Tibial artery (tissue), 4 donors: ENCODE measurements at regions not wholly inside any gene's neighbourhood (a gene's known extent, or its start where the extent isn't known, plus 50 kb on each side); places are given as distances from the start of the nearest gene placed in this dataset.

Experiments used
- DNase-seq, 2 donors: peaks; one replicate each; pipeline ENCODE4 v3.0.0-alpha.2; 2019
- H3K27ac ChIP-seq, 2 donors: fragments of 200-600 bp; sonication (generic) in 1 of 2; 1 replicate in 1 of 2; 2 replicates in 1 of 2; pipeline ENCODE4 v1.5.1; 2018 to 2019; ENCODE audit warnings: mild to moderate bottlenecking in 1 of 2
- H3K27me3 ChIP-seq, 2 donors: fragments of 200-600 bp; sonication (generic) in 1 of 2; one replicate each; pipeline versions ENCODE4 v1.5.1 to v1.6.0; 2016 to 2019
- H3K36me3 ChIP-seq, 3 donors: fragments of 200-600 bp; sonication (generic) in 2 of 3; one replicate each; pipeline ENCODE4 v1.5.1; 2016 to 2019; ENCODE audit warnings: mild to moderate bottlenecking in 2 of 3
- H3K4me1 ChIP-seq, 4 donors: fragments of 200-600 bp; sonication (generic) in 2 of 4; 1 replicate in 3 of 4; 2 replicates in 1 of 4; pipeline ENCODE4 v1.5.1; 2016 to 2019
- H3K4me3 ChIP-seq, 2 donors: fragments of 200-600 bp; sonication (generic) in 1 of 2; 1 replicate in 1 of 2; 2 replicates in 1 of 2; pipeline ENCODE4 v1.5.1; 2018 to 2019; ENCODE audit warnings: mild to moderate bottlenecking in 2 of 2
- H3K9me3 ChIP-seq, 3 donors: fragments of 200-600 bp; sonication (generic) in 1 of 3; one replicate each; pipeline ENCODE4 v1.5.1; 2016 to 2019
- CTCF ChIP-seq, 2 experiments: fragments of 200-600 bp in 1 of 2; fragments of 450-650 bp in 1 of 2; IDR thresholded peaks; one replicate each; pipeline ENCODE4 v1.5.1; 2017 to 2019; ENCODE audit warnings: antibody characterized with exemption in 2 of 2, mild to moderate bottlenecking in 1 of 2, moderate library complexity in 1 of 2
- intact Hi-C: fragments of 100-400 bp; cut with DNase I; formaldehyde crosslinking; loops from one replicate; pipeline ENCODE4 v1.15.0; 2023; ENCODE audit warnings: low total_unique reads

- H3K4me3 ChIP-seq: no peak overlapping the region
- H3K4me1 ChIP-seq: no peaks in the 10 kb centered on the region
- H3K27me3 ChIP-seq: peaks cover 0 to 3% of the 10 kb centered on the region in 2 donors
- TF ChIP-seq CTCF (IDR thresholded peaks at IDR 0.05): no peak
- H3K36me3 ChIP-seq: no peaks in the 10 kb centered on the region
- H3K9me3 ChIP-seq: no peaks in the 10 kb centered on the region
- intact Hi-C loops: no loop called here
- H3K27ac ChIP-seq: no peak overlapping the region
- DNase-seq: no peak
Observed at GRCh38 chr1:209421978-209422680, 161.4 kb upstream of the CAMK1G start.

GRCh38 chr1:209425959-209426358 lies 157.6 kb upstream of the CAMK1G start:
- TF ChIP-seq CTCF (IDR thresholded peaks at IDR 0.05): no peak
- H3K27ac ChIP-seq: no peak overlapping the region

DNA sequence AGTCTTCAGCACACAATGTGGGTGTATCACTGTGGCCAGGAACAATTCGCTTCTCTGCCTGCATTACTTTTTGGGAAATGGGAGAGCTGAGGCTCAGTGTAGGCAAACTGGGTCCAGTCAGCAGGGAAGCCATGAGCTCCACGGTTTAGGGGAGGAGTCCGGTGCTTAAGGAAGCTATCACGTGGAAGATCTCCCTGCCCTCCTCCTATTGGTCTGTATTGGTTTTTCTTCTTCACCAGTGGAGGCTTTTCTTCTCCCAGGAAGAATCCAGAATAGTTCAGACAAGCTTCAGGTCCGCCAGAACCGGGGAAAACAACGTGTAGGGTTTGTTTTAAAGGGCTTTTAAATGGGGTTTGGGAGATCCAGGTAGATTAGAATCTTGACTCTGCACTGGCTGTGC lies 156.2 kb upstream of the CAMK1G start:
- H3K4me3 ChIP-seq: no peak overlapping the region
- H3K4me1 ChIP-seq: no peaks in the 10 kb centered on the region
- H3K27me3 ChIP-seq: peaks cover 0 to 5% of the 10 kb centered on the region in 2 donors
- intact Hi-C loops: no loop called here
- no peaks in the 10 kb centered on the region for H3K36me3 ChIP-seq
- no peaks in the 10 kb centered on the region for H3K9me3 ChIP-seq
- DNase-seq: no peak
- H3K27ac ChIP-seq: no peak overlapping the region
- no peak for TF ChIP-seq CTCF (IDR thresholded peaks at IDR 0.05)

More at GRCh38 chr1:209425959-209426358, 157.6 kb upstream of the CAMK1G start:
- Histone ChIP-seq H3K36me3 (no peaks in the 10 kb centered on the region), H3K4me1 (no peaks in the 10 kb centered on the region), H3K9me3 (no peaks in the 10 kb centered on the region), H3K4me3 (no peak overlapping the region), H3K27me3 (peaks cover 0 to 3% of the 10 kb centered on the region in 2 donors)
- intact Hi-C loops: no loop called here
- no peak for DNase-seq

DNA sequence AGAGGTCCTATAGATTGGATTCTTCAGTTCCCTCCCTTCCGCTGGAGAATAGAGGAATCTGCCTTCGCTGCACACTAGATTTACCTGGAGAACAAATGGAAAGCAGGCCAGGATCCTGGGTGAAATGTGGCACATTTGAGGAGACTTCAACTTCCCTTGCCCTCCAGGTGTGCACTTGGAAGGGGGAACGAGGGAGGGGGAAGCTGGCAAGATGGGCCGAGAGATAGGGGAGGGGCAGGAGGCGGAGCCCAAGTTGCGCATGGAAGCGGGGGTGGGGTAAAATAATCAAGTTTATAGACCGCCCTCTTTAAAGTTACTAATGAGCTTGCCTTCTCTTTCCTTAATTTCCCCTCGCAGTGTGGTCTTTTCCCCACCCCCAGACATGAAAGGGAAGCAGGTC lies 155.7 kb upstream of the CAMK1G start:
- no peaks in the 10 kb centered on the region for H3K36me3 ChIP-seq
- no peak for DNase-seq
- no peak overlapping the region for H3K4me3 ChIP-seq
- intact Hi-C loops: no loop called here
- no peaks in the 10 kb centered on the region for H3K9me3 ChIP-seq
- H3K4me1 ChIP-seq: no peaks in the 10 kb centered on the region
- H3K27me3 ChIP-seq: peaks cover 0 to 5% of the 10 kb centered on the region in 2 donors
- TF ChIP-seq CTCF (IDR thresholded peaks at IDR 0.05): no peak
- H3K27ac ChIP-seq: no peak overlapping the region

- no peak for TF ChIP-seq CTCF (IDR thresholded peaks at IDR 0.05)
- H3K4me3 ChIP-seq: no peak overlapping the region
- no peaks in the 10 kb centered on the region for H3K36me3 ChIP-seq
- H3K27me3 ChIP-seq: peaks cover 0 to 5% of the 10 kb centered on the region in 2 donors
- intact Hi-C loops: no loop called here
- DNase-seq: no peak
- H3K9me3 ChIP-seq: no peaks in the 10 kb centered on the region
- H3K27ac ChIP-seq: no peak overlapping the region
- H3K4me1 ChIP-seq: no peaks in the 10 kb centered on the region
Observed at GRCh38 chr1:209428241-209428921, 155.1 kb upstream of the CAMK1G start.
